Neuronal stem cell (in vitro differentiated cells): ENCODE measurements at regions not wholly inside any gene's neighbourhood (a gene's known extent, or its start where the extent isn't known, plus 50 kb on each side); places are given as distances from the start of the nearest gene placed in this dataset.

ENCODE experiments used
- DNase-seq: peaks from one replicate; pipeline ENCODE4 v3.0.0-alpha.2; 2013; ENCODE audit warnings: low spot score
- H2AFZ ChIP-seq: one replicate; pipeline ENCODE4 v1.6.1; 2013; ENCODE audit warnings: mild to moderate bottlenecking, low read length, inconsistent platforms
- H2AK5ac ChIP-seq: 2 replicates; pipeline ENCODE4 v1.6.1; 2013; ENCODE audit warnings: low read depth, mild to moderate bottlenecking, inconsistent platforms, low read length, moderate library complexity, mixed read lengths
- H2BK120ac ChIP-seq: 2 replicates; pipeline ENCODE4 v1.6.1; 2013; ENCODE audit warnings: low read depth, mild to moderate bottlenecking, inconsistent platforms, low read length, moderate library complexity, mixed read lengths
- H2BK12ac ChIP-seq: one replicate; pipeline ENCODE4 v1.6.1; 2013; ENCODE audit warnings: low read length, inconsistent platforms
- H2BK15ac ChIP-seq: 2 replicates; pipeline ENCODE4 v1.6.1; 2013; ENCODE audit warnings: mild to moderate bottlenecking, low read length, inconsistent platforms, mixed read lengths
- H2BK5ac ChIP-seq: one replicate; pipeline ENCODE4 v1.6.1; 2013; ENCODE audit warnings: inconsistent platforms, mild to moderate bottlenecking, low read length, moderate library complexity
- H3K14ac ChIP-seq: one replicate; pipeline ENCODE4 v1.6.1; 2013; ENCODE audit warnings: low read length, inconsistent platforms
- H3K18ac ChIP-seq: 2 replicates; pipeline ENCODE4 v1.6.1; 2013; ENCODE audit warnings: low read length, inconsistent platforms
- H3K23ac ChIP-seq: 2 replicates; pipeline ENCODE4 v1.6.1; 2013; ENCODE audit warnings: low read depth, mild to moderate bottlenecking, mixed read lengths, low read length, inconsistent platforms; ENCODE audit not compliant: poor library complexity
- H3K27ac ChIP-seq: replicated peaks from 3 replicates; pipeline ENCODE4 v1.5.1; 2013; ENCODE audit warnings: low read length, inconsistent platforms
- H3K27me3 ChIP-seq, 3 experiments: 2 replicates each; pipeline ENCODE4 v1.6.1; 2013; ENCODE audit warnings: low read length in 3 of 3, mild to moderate bottlenecking in 2 of 3, inconsistent platforms in 1 of 3, low read depth in 1 of 3, mixed read lengths in 1 of 3, moderate library complexity in 1 of 3; ENCODE audit not compliant: control insufficient read depth in 3 of 3, insufficient read depth in 3 of 3
- H3K36me3 ChIP-seq, 2 donors: replicated peaks in 1 of 2; 2 replicates each; pipeline ENCODE4 v1.6.1; 2013; ENCODE audit warnings: low read length in 2 of 2; ENCODE audit not compliant: control insufficient read depth in 2 of 2, insufficient read depth in 2 of 2
- H3K4ac ChIP-seq: 2 replicates; pipeline ENCODE4 v1.6.1; 2013; ENCODE audit warnings: inconsistent platforms, mild to moderate bottlenecking, low read length, moderate library complexity
- H3K4me1 ChIP-seq, 2 donors: 1 replicate in 1 of 2; 2 replicates in 1 of 2; pipeline ENCODE4 v1.6.1; 2013; ENCODE audit warnings: low read length in 2 of 2, low read depth in 1 of 2; ENCODE audit not compliant: control insufficient read depth in 2 of 2, insufficient read depth in 1 of 2
- H3K4me2 ChIP-seq: one replicate; pipeline ENCODE4 v1.6.1; 2013; ENCODE audit warnings: mild to moderate bottlenecking, low read length, inconsistent platforms; ENCODE audit not compliant: insufficient read depth, poor library complexity, severe bottlenecking
- H3K4me3 ChIP-seq, 2 donors: 2 replicates each; pipeline ENCODE4 v1.5.1; 2013; ENCODE audit warnings: low read length in 2 of 2, mild to moderate bottlenecking in 2 of 2, inconsistent platforms in 1 of 2, moderate library complexity in 1 of 2
- H3K79me1 ChIP-seq: one replicate; pipeline ENCODE4 v1.6.1; 2013; ENCODE audit warnings: low read depth, mild to moderate bottlenecking, inconsistent platforms, low read length, moderate library complexity
- H3K9ac ChIP-seq: one replicate; pipeline ENCODE4 v1.6.1; 2013; ENCODE audit warnings: mild to moderate bottlenecking, low read depth, low read length, inconsistent platforms; ENCODE audit not compliant: poor library complexity
- H3K9me3 ChIP-seq, 2 donors: replicated peaks in 1 of 2; 2 replicates each; pipeline versions ENCODE3 to v1.6.1; 2013; ENCODE audit warnings: low read length in 2 of 2, mild to moderate bottlenecking in 2 of 2, inconsistent platforms in 1 of 2, low read depth in 1 of 2, mixed read lengths in 1 of 2, moderate library complexity in 1 of 2; ENCODE audit not compliant: control insufficient read depth in 2 of 2, insufficient read depth in 1 of 2
- H4K8ac ChIP-seq: one replicate; pipeline ENCODE4 v1.6.1; 2013; ENCODE audit warnings: low read depth, mild to moderate bottlenecking, inconsistent platforms, low read length, moderate library complexity
- H4K91ac ChIP-seq: one replicate; pipeline ENCODE4 v1.6.1; 2013; ENCODE audit warnings: low read length, low read depth, mild to moderate bottlenecking, inconsistent platforms; ENCODE audit not compliant: poor library complexity
- WGBS, 2 donors: extraction: QIAGEN DNeasy Blood & Tissue Kit; methylation state at CpG; one replicate each; pipeline ENCODE4 v1.1.7; 2013; ENCODE audit warnings: missing lambda C conversion rate in 2 of 2, mixed read lengths in 1 of 2; ENCODE audit not compliant: insufficient read length in 2 of 2, insufficient replicate concordance in 1 of 2; ENCODE audit errors: extremely low coverage in 2 of 2; 5-methylcytosine and 5-hydroxymethylcytosine counted together

- Histone ChIP-seq H2BK120ac (no peak overlapping the region), H3K4me1 (no peaks in the 10 kb centered on the region), H3K9ac (no peak overlapping the region), H2AFZ (no peak overlapping the region), H3K79me1 (no peaks in the 10 kb centered on the region), H2BK15ac (no peak overlapping the region), H3K27me3 (no peaks in the 10 kb centered on the region), H2BK5ac (no peak overlapping the region), H3K14ac (no peak overlapping the region), H3K4me3 (no peak overlapping the region), H3K4me2 (no peak overlapping the region), H3K23ac (no peak overlapping the region), H3K18ac (no peak overlapping the region), H3K4ac (no peak overlapping the region), H3K27ac (no peak overlapping the region), H4K91ac (no peak overlapping the region), H3K9me3 (no peaks in the 10 kb centered on the region), H4K8ac (no peak overlapping the region), H3K36me3 (no peaks in the 10 kb centered on the region), H2AK5ac (no peak overlapping the region), H2BK12ac (no peak overlapping the region)
- DNase-seq, result no peak
- no CpG with 5 or more reads among the region's 5 CpGs for WGBS, 2 donors
Observed at GRCh38 chrX:34509394-34509793, 147.7 kb downstream of the TMEM47 start.

- Histone ChIP-seq H2AFZ (no peak overlapping the region), H3K18ac (no peak overlapping the region), H3K9me3 (no peaks in the 10 kb centered on the region), H3K27me3 (no peaks in the 10 kb centered on the region), H4K8ac (no peak overlapping the region), H3K27ac (no peak overlapping the region), H3K9ac (no peak overlapping the region), H2BK15ac (no peak overlapping the region), H2BK5ac (no peak overlapping the region), H3K14ac (no peak overlapping the region), H3K4me3 (no peak overlapping the region), H3K4me1 (no peaks in the 10 kb centered on the region), H3K36me3 (no peaks in the 10 kb centered on the region), H2BK12ac (no peak overlapping the region), H3K79me1 (no peaks in the 10 kb centered on the region), H3K23ac (no peak overlapping the region), H2BK120ac (no peak overlapping the region), H2AK5ac (no peak overlapping the region), H4K91ac (no peak overlapping the region), H3K4me2 (no peak overlapping the region), H3K4ac (no peak overlapping the region)
- no peak for DNase-seq
- no CpG with 5 or more reads among the region's 3 CpGs for WGBS, 2 donors
Observed at GRCh38 chrX:34503119-34503518, 154.0 kb downstream of the TMEM47 start.

- Histone ChIP-seq H3K9me3 (no peaks in the 10 kb centered on the region), H3K79me1 (no peaks in the 10 kb centered on the region), H3K4me1 (no peaks in the 10 kb centered on the region), H4K8ac (no peak overlapping the region), H3K14ac (no peak overlapping the region), H2AK5ac (no peak overlapping the region), H4K91ac (no peak overlapping the region), H2BK5ac (no peak overlapping the region), H3K23ac (no peak overlapping the region), H3K4ac (no peak overlapping the region), H3K27ac (no peak overlapping the region), H2AFZ (no peak overlapping the region), H2BK15ac (no peak overlapping the region), H3K9ac (no peak overlapping the region), H2BK12ac (no peak overlapping the region), H3K4me2 (no peak overlapping the region), H2BK120ac (no peak overlapping the region), H3K18ac (no peak overlapping the region), H3K36me3 (no peaks in the 10 kb centered on the region), H3K4me3 (no peak overlapping the region), H3K27me3 (no peaks in the 10 kb centered on the region)
- no peak for DNase-seq
- WGBS, 2 donors, result no CpG with 5 or more reads among the region's 4 CpGs
Observed at GRCh38 chrX:34493086-34493485, 164.0 kb downstream of the TMEM47 start.

- Histone ChIP-seq H2AK5ac (no peak overlapping the region), H3K79me1 (no peaks in the 10 kb centered on the region), H2BK120ac (no peak overlapping the region), H2AFZ (no peak overlapping the region), H3K9me3 (no peaks in the 10 kb centered on the region), H3K9ac (no peak overlapping the region), H3K4me1 (no peaks in the 10 kb centered on the region), H3K18ac (no peak overlapping the region), H3K36me3 (no peaks in the 10 kb centered on the region), H2BK15ac (no peak overlapping the region), H3K27me3 (no peaks in the 10 kb centered on the region), H2BK5ac (no peak overlapping the region), H3K23ac (no peak overlapping the region), H4K91ac (no peak overlapping the region), H4K8ac (no peak overlapping the region), H3K27ac (no peak overlapping the region), H3K14ac (no peak overlapping the region), H3K4ac (no peak overlapping the region), H2BK12ac (no peak overlapping the region), H3K4me3 (no peak overlapping the region), H3K4me2 (no peak overlapping the region)
- WGBS, 2 donors, result no CpG with 5 or more reads among the region's 2 CpGs
- DNase-seq, result no peak
Observed at GRCh38 chrX:34491126-34491525, 166.0 kb downstream of the TMEM47 start.
